HEK293 (cell line): ENCODE measurements at regions not wholly inside any gene's neighbourhood (a gene's known extent, or its start where the extent isn't known, plus 50 kb on each side); places are given as distances from the start of the nearest gene placed in this dataset.

Source experiments
- BCL11A ChIP-seq: fragments of 450-650 bp; formaldehyde crosslinking; IDR thresholded peaks from 2 replicates; pipeline ENCODE4 v1.5.1; 2016; ENCODE audit warnings: low read depth, missing biosample characterization, missing genetic modification characterization
- EGR2 ChIP-seq: fragments of 450-650 bp; formaldehyde crosslinking; IDR thresholded peaks from 2 replicates; pipeline ENCODE4 v1.5.1; 2016; ENCODE audit warnings: low read depth, missing biosample characterization, missing genetic modification characterization
- HOXC10 ChIP-seq: sonication (generic); formaldehyde crosslinking; IDR thresholded peaks from 2 replicates; pipeline ENCODE4 v1.8.1; 2023; ENCODE audit warnings: mild to moderate bottlenecking, missing genetic modification reagents
- KLF9 ChIP-seq: fragments of 450-650 bp; formaldehyde crosslinking; IDR thresholded peaks from 2 replicates; pipeline ENCODE4 v1.5.1; 2016; ENCODE audit warnings: missing biosample characterization, missing genetic modification characterization, low read depth
- MYNN ChIP-seq: fragments of 450-650 bp; formaldehyde crosslinking; IDR thresholded peaks from 2 replicates; pipeline ENCODE4 v1.5.1; 2016; ENCODE audit warnings: missing biosample characterization, missing genetic modification characterization, borderline replicate concordance
- SALL2 ChIP-seq: fragments of 450-650 bp; formaldehyde crosslinking; IDR thresholded peaks from 2 replicates; pipeline ENCODE4 v1.5.0; 2017; ENCODE audit warnings: missing biosample characterization, mild to moderate bottlenecking, missing genetic modification characterization, borderline replicate concordance
- SCRT1 ChIP-seq: fragments of 450-650 bp; formaldehyde crosslinking; IDR thresholded peaks from 2 replicates; pipeline ENCODE4 v1.5.1; 2016; ENCODE audit warnings: missing biosample characterization, missing genetic modification characterization, borderline replicate concordance
- ZIC2 ChIP-seq: fragments of 450-650 bp; formaldehyde crosslinking; IDR thresholded peaks from 2 replicates; pipeline ENCODE4 v1.5.1; 2016; ENCODE audit warnings: missing biosample characterization, missing genetic modification characterization
- ZNF155 ChIP-seq: fragments of 450-650 bp; formaldehyde crosslinking; IDR thresholded peaks from 2 replicates; pipeline ENCODE4 v1.5.1; 2016; ENCODE audit warnings: missing biosample characterization, missing genetic modification characterization
- ZNF184 ChIP-seq: fragments of 450-650 bp; IDR thresholded peaks from 2 replicates; pipeline ENCODE4 v1.5.1; 2018; ENCODE audit warnings: missing biosample characterization, mild to moderate bottlenecking, missing genetic modification characterization
- ZNF2 ChIP-seq: fragments of 450-650 bp; formaldehyde crosslinking; IDR thresholded peaks from 2 replicates; pipeline ENCODE4 v1.5.1; 2016; ENCODE audit warnings: missing biosample characterization, missing genetic modification characterization
- ZNF211 ChIP-seq: fragments of 450-650 bp; formaldehyde crosslinking; IDR thresholded peaks from 2 replicates; pipeline ENCODE4 v1.5.1; 2016; ENCODE audit warnings: low read depth, missing biosample characterization, missing genetic modification characterization
- ZNF23 ChIP-seq: fragments of 450-650 bp; formaldehyde crosslinking; IDR thresholded peaks from 2 replicates; pipeline ENCODE4 v1.5.1; 2016; ENCODE audit warnings: missing biosample characterization, missing genetic modification characterization, borderline replicate concordance
- ZNF354C ChIP-seq: fragments of 450-650 bp; formaldehyde crosslinking; IDR thresholded peaks from 2 replicates; pipeline ENCODE4 v1.5.1; 2016; ENCODE audit warnings: missing biosample characterization, missing genetic modification characterization, low read depth, borderline replicate concordance
- ZNF426 ChIP-seq: fragments of 450-650 bp; formaldehyde crosslinking; IDR thresholded peaks from 2 replicates; pipeline ENCODE4 v1.5.1; 2017; ENCODE audit warnings: missing biosample characterization, missing genetic modification characterization, mild to moderate bottlenecking, inconsistent platforms, moderate library complexity
- ZNF48 ChIP-seq: fragments of 450-650 bp; formaldehyde crosslinking; IDR thresholded peaks from 2 replicates; pipeline ENCODE4 v1.5.1; 2016; ENCODE audit warnings: missing biosample characterization, missing genetic modification characterization
- ZNF544 ChIP-seq: fragments of 450-650 bp; formaldehyde crosslinking; IDR thresholded peaks from 2 replicates; pipeline ENCODE4 v1.5.0; 2017; ENCODE audit warnings: missing biosample characterization, missing genetic modification characterization
- ZNF561 ChIP-seq: fragments of 450-650 bp; IDR thresholded peaks from 2 replicates; pipeline ENCODE4 v1.5.1; 2018; ENCODE audit warnings: missing biosample characterization, missing genetic modification characterization, borderline replicate concordance
- ZNF623 ChIP-seq: fragments of 450-650 bp; formaldehyde crosslinking; IDR thresholded peaks from 2 replicates; pipeline ENCODE4 v1.5.1; 2016; ENCODE audit warnings: missing biosample characterization, missing genetic modification characterization
- ZNF747 ChIP-seq: fragments of 450-650 bp; formaldehyde crosslinking; IDR thresholded peaks from 2 replicates; pipeline ENCODE4 v1.5.1; 2016; ENCODE audit warnings: missing biosample characterization, missing genetic modification characterization
- ZNF837 ChIP-seq: fragments of 450-650 bp; formaldehyde crosslinking; IDR thresholded peaks from 2 replicates; pipeline ENCODE4 v1.5.1; 2016; ENCODE audit warnings: missing biosample characterization, missing genetic modification characterization
- TF ChIP-seq, protein P1 (sequence below): fragments of 450-650 bp; formaldehyde crosslinking; IDR thresholded peaks from 2 replicates; pipeline ENCODE4 v1.5.1; 2016; ENCODE audit warnings: missing biosample characterization, missing genetic modification characterization
- TF ChIP-seq, protein P2 (sequence below): fragments of 450-650 bp; formaldehyde crosslinking; IDR thresholded peaks from 2 replicates; pipeline ENCODE4 v1.5.1; 2016; ENCODE audit warnings: missing biosample characterization, missing genetic modification characterization
- TF ChIP-seq, protein P3 (sequence below): fragments of 450-650 bp; formaldehyde crosslinking; optimal IDR thresholded peaks from 2 replicates; pipeline ENCODE3; 2016; ENCODE audit warnings: missing biosample characterization, mild to moderate bottlenecking, missing genetic modification characterization
- TF ChIP-seq, protein P4 (sequence below): fragments of 450-650 bp; formaldehyde crosslinking; IDR thresholded peaks from 2 replicates; pipeline ENCODE4 v1.5.1; 2016; ENCODE audit warnings: missing biosample characterization, missing genetic modification characterization
- TF ChIP-seq, protein P5 (sequence below): fragments of 450-650 bp; formaldehyde crosslinking; IDR thresholded peaks from 2 replicates; pipeline ENCODE4 v1.5.1; 2016; ENCODE audit warnings: missing biosample characterization, missing genetic modification characterization
- TF ChIP-seq, protein P6 (sequence below): fragments of 450-650 bp; IDR thresholded peaks from 2 replicates; pipeline ENCODE4 v1.5.1; 2018; ENCODE audit warnings: missing biosample characterization, mild to moderate bottlenecking, missing genetic modification characterization

DNA sequence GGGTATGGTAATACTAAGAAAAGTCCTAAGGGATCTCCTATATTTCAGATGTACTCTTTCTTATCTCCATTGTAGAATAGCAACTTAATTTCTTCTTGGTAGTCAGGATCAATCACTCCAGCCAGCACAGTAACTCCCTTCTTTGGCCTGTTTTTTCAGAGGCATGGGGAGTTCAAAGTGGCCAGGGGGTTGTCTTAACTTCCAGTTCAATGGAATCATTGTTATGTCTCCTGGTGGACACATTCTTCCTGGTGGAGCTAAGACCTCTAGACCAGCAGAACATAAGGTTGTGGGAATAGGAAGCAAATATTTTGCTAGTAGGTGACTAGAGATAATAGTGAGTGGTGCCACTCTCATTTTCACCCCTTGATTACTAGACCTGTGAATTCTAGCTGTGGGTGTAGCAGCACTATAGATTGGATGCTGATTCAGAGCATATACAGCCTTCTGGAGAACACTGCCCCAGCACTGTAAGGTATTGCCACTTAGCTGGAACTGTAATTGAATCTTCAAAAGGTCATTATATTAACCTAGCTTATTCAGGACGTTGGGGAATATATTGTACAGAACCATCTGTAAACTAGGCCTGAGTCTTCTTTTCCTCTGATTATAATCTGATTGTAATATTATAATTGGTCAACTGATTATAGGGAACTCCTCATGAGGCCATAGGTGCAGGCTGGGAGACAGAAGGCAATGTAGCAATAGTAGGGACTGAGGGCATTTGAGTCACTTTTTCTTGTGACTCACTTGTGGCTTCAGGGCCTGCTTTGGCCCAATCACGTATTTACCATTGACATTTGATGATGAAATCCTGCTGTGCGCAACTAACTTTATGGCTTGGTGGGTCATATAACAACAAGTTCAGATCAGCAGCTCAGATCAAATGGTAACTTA is 60.2 kb upstream of the ATP2B1 start (continued):
- TF ChIP-seq ZNF48 (tag by site-specific recombination) = no peak
- TF ChIP-seq EGR2 (tag by site-specific recombination) = no peak
- TF ChIP-seq, protein P1, sequence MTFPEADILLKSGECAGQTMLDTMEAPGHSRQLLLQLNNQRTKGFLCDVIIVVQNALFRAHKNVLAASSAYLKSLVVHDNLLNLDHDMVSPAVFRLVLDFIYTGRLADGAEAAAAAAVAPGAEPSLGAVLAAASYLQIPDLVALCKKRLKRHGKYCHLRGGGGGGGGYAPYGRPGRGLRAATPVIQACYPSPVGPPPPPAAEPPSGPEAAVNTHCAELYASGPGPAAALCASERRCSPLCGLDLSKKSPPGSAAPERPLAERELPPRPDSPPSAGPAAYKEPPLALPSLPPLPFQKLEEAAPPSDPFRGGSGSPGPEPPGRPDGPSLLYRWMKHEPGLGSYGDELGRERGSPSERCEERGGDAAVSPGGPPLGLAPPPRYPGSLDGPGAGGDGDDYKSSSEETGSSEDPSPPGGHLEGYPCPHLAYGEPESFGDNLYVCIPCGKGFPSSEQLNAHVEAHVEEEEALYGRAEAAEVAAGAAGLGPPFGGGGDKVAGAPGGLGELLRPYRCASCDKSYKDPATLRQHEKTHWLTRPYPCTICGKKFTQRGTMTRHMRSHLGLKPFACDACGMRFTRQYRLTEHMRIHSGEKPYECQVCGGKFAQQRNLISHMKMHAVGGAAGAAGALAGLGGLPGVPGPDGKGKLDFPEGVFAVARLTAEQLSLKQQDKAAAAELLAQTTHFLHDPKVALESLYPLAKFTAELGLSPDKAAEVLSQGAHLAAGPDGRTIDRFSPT = peak; percentile 99
- TF ChIP-seq KLF9 = peak; percentile 17; the same call in 1 of the 2 replicates
- no peak for TF ChIP-seq SALL2 (tag by site-specific recombination)
- TF ChIP-seq ZNF426 (tag by site-specific recombination) = no peak
- TF ChIP-seq, protein P2, sequence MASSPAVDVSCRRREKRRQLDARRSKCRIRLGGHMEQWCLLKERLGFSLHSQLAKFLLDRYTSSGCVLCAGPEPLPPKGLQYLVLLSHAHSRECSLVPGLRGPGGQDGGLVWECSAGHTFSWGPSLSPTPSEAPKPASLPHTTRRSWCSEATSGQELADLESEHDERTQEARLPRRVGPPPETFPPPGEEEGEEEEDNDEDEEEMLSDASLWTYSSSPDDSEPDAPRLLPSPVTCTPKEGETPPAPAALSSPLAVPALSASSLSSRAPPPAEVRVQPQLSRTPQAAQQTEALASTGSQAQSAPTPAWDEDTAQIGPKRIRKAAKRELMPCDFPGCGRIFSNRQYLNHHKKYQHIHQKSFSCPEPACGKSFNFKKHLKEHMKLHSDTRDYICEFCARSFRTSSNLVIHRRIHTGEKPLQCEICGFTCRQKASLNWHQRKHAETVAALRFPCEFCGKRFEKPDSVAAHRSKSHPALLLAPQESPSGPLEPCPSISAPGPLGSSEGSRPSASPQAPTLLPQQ (tag by site-specific recombination) = peak; percentile 83; the same call in 1 of the 2 replicates
- no peak for TF ChIP-seq ZNF544 (tag by site-specific recombination)
- peak; percentile 43; the same call in 1 of the 2 replicates for TF ChIP-seq ZNF623 (tag by site-specific recombination)
- TF ChIP-seq, protein P3, sequence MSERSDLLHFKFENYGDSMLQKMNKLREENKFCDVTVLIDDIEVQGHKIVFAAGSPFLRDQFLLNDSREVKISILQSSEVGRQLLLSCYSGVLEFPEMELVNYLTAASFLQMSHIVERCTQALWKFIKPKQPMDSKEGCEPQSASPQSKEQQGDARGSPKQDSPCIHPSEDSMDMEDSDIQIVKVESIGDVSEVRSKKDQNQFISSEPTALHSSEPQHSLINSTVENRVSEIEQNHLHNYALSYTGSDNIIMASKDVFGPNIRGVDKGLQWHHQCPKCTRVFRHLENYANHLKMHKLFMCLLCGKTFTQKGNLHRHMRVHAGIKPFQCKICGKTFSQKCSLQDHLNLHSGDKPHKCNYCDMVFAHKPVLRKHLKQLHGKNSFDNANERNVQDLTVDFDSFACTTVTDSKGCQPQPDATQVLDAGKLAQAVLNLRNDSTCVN (tag by site-specific recombination) = no peak
- no peak for TF ChIP-seq ZNF155 (tag by site-specific recombination)
- TF ChIP-seq BCL11A = peak; percentile 93
- no peak for TF ChIP-seq ZNF23 (tag by site-specific recombination)
- 0 out of 2 replicates have a peak, but pooled peaks have one; percentile 46 for TF ChIP-seq ZNF561 (tag by site-specific recombination)
- TF ChIP-seq ZNF354C (tag by site-specific recombination) = no peak
- TF ChIP-seq SCRT1 (tag by site-specific recombination) = 0 out of 2 replicates have a peak, but pooled peaks have one; percentile 36
- peak; percentile 70; the same call in 1 of the 2 replicates for TF ChIP-seq ZNF2 (tag by site-specific recombination)
- TF ChIP-seq, protein P4, sequence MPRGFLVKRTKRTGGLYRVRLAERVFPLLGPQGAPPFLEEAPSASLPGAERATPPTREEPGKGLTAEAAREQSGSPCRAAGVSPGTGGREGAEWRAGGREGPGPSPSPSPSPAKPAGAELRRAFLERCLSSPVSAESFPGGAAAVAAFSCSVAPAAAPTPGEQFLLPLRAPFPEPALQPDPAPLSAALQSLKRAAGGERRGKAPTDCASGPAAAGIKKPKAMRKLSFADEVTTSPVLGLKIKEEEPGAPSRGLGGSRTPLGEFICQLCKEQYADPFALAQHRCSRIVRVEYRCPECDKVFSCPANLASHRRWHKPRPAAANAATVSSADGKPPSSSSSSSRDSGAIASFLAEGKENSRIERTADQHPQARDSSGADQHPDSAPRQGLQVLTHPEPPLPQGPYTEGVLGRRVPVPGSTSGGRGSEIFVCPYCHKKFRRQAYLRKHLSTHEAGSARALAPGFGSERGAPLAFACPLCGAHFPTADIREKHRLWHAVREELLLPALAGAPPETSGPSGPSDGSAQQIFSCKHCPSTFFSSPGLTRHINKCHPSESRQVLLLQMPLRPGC (tag by site-specific recombination) = peak; percentile 99
- TF ChIP-seq ZNF211 (tag by site-specific recombination) = no peak
- TF ChIP-seq, protein P5, sequence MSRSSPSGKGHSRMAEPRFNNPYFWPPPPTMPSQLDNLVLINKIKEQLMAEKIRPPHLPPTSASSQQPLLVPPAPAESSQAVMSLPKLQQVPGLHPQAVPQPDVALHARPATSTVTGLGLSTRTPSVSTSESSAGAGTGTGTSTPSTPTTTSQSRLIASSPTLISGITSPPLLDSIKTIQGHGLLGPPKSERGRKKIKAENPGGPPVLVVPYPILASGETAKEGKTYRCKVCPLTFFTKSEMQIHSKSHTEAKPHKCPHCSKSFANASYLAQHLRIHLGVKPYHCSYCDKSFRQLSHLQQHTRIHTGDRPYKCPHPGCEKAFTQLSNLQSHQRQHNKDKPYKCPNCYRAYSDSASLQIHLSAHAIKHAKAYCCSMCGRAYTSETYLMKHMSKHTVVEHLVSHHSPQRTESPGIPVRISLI (tag by site-specific recombination) = peak; percentile 29; the same call in 1 of the 2 replicates
- TF ChIP-seq HOXC10 = no peak
- peak; percentile 92 for TF ChIP-seq ZNF184 (tag by site-specific recombination)
- no peak for TF ChIP-seq ZNF837 (tag by site-specific recombination)
- TF ChIP-seq, protein P6, sequence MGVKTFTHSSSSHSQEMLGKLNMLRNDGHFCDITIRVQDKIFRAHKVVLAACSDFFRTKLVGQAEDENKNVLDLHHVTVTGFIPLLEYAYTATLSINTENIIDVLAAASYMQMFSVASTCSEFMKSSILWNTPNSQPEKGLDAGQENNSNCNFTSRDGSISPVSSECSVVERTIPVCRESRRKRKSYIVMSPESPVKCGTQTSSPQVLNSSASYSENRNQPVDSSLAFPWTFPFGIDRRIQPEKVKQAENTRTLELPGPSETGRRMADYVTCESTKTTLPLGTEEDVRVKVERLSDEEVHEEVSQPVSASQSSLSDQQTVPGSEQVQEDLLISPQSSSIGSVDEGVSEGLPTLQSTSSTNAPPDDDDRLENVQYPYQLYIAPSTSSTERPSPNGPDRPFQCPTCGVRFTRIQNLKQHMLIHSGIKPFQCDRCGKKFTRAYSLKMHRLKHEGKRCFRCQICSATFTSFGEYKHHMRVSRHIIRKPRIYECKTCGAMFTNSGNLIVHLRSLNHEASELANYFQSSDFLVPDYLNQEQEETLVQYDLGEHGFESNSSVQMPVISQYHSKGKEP (tag by site-specific recombination) = no peak
- no peak for TF ChIP-seq MYNN (tag by site-specific recombination)
- TF ChIP-seq ZIC2 (tag by site-specific recombination) = peak; percentile 65
- TF ChIP-seq ZNF747 (tag by site-specific recombination) = no peak
